CD8-positive, alpha-beta memory T cell (primary cell): ENCODE measurements at regions not wholly inside any gene's neighbourhood (a gene's known extent, or its start where the extent isn't known, plus 50 kb on each side); places are given as distances from the start of the nearest gene placed in this dataset.

Experiments
- CTCF ChIA-PET: fragments of 350-600 bp; sonication (Branson Sonifier 250); formaldehyde crosslinking; loops from one replicate; lab custom pipeline; 2021; ENCODE audit warnings: antibody characterized with exemption; lab: Charles Lee
- POLR2A ChIA-PET: fragments of 350-600 bp; sonication (Branson Sonifier 250); formaldehyde crosslinking; loops from one replicate; lab custom pipeline; 2021; ENCODE audit warnings: antibody characterized with exemption; lab: Charles Lee
- DNase-seq, 5 donors: peaks; one replicate each; pipeline versions ENCODE4 v3.0.0 to v3.0.0-alpha.2; 2020 to 2022; ENCODE audit warnings: mixed read lengths in 1 of 5
- H3K27ac ChIP-seq: one replicate; pipeline ENCODE4 v1.7.0; 2013; ENCODE audit warnings: low read depth, mild to moderate bottlenecking, low read length, moderate library complexity
- H3K27me3 ChIP-seq: 2 replicates; pipeline ENCODE4 v1.7.0; 2013; ENCODE audit warnings: low read length, mild to moderate bottlenecking; ENCODE audit not compliant: insufficient read depth, poor library complexity, severe bottlenecking
- H3K36me3 ChIP-seq: 2 replicates; pipeline ENCODE4 v1.7.0; 2013; ENCODE audit warnings: mild to moderate bottlenecking, low read length, moderate library complexity; ENCODE audit not compliant: insufficient read depth
- H3K4me1 ChIP-seq: 2 replicates; pipeline ENCODE4 v1.7.0; 2013; ENCODE audit warnings: mild to moderate bottlenecking, low read length, moderate library complexity; ENCODE audit not compliant: insufficient read depth
- H3K4me3 ChIP-seq: 2 replicates; pipeline ENCODE4 v1.7.0; 2013; ENCODE audit warnings: mild to moderate bottlenecking, low read length
- H3K9me3 ChIP-seq: 2 replicates; pipeline ENCODE4 v1.7.0; 2013; ENCODE audit warnings: mild to moderate bottlenecking, low read length
- H3K27ac Mint-ChIP-seq, 8 donors: one replicate each; pipeline ENCODE4 v1.8.0; 2020 to 2021; ENCODE audit warnings: mixed read lengths in 8 of 8, mild to moderate bottlenecking in 6 of 8, inconsistent platforms in 3 of 8, moderate library complexity in 3 of 8
- H3K27me3 Mint-ChIP-seq, 2 donors: one replicate each; pipeline ENCODE4 v1.8.0; 2020 to 2021; ENCODE audit warnings: mixed read lengths in 2 of 2, mild to moderate bottlenecking in 1 of 2, moderate library complexity in 1 of 2
- H3K36me3 Mint-ChIP-seq, 3 donors: one replicate each; pipeline ENCODE4 v1.8.0; 2020 to 2021; ENCODE audit warnings: mixed read lengths in 3 of 3, inconsistent platforms in 1 of 3, mild to moderate bottlenecking in 1 of 3
- H3K4me1 Mint-ChIP-seq, 3 donors: one replicate each; pipeline ENCODE4 v1.8.0; 2020 to 2021; ENCODE audit warnings: mixed read lengths in 3 of 3, inconsistent platforms in 1 of 3, mild to moderate bottlenecking in 1 of 3
- H3K4me3 Mint-ChIP-seq, 7 donors: one replicate each; pipeline ENCODE4 v1.8.0; 2020 to 2021; ENCODE audit warnings: mixed read lengths in 7 of 7, mild to moderate bottlenecking in 6 of 7, moderate library complexity in 4 of 7, inconsistent platforms in 2 of 7
- H3K9me3 Mint-ChIP-seq, 5 donors: one replicate each; pipeline ENCODE4 v1.8.0; 2020 to 2022; ENCODE audit warnings: mixed read lengths in 5 of 5, mild to moderate bottlenecking in 3 of 5, moderate library complexity in 2 of 5, inconsistent platforms in 1 of 5

DNA sequence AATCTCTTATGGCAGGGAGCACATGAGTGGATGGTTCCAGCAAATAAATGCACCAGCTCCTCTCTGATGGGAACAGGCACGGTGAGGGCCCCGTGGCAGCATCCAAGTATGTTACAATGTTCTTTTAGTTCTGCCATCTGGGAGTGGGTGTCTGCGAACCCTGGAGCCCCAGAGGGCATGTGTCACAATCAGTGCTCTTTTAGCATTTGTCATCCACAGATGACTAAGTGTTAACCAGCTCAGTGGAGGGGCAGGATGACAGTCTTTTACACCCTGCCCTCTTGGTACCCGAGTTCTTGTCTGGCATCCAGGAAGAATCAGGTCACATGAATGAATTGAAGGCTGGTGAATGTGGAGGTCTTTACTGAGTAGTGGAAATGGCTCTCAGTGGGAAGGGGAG lies 560.4 kb upstream of the FLRT2 start:
- Histone ChIP-seq H3K4me1 (no peaks in the 10 kb centered on the region), H3K27ac (no peak overlapping the region), H3K27me3 (no peaks in the 10 kb centered on the region), H3K4me3 (no peak overlapping the region), H3K36me3 (no peaks in the 10 kb centered on the region), H3K9me3 (no peaks in the 10 kb centered on the region)
- Mint-ChIP-seq H3K4me1 (no peaks in the 10 kb centered on the region), H3K36me3 (no peaks in the 10 kb centered on the region), H3K27me3 (no peaks in the 10 kb centered on the region), H3K27ac (no peak overlapping the region), H3K9me3 (peaks cover 7 to 43% (median 14%) of the 10 kb centered on the region in 5 donors), H3K4me3 (no peak overlapping the region)
- no peak for DNase-seq
- ChIA-PET POLR2A (no interaction called here), CTCF (no interaction called here)

DNA sequence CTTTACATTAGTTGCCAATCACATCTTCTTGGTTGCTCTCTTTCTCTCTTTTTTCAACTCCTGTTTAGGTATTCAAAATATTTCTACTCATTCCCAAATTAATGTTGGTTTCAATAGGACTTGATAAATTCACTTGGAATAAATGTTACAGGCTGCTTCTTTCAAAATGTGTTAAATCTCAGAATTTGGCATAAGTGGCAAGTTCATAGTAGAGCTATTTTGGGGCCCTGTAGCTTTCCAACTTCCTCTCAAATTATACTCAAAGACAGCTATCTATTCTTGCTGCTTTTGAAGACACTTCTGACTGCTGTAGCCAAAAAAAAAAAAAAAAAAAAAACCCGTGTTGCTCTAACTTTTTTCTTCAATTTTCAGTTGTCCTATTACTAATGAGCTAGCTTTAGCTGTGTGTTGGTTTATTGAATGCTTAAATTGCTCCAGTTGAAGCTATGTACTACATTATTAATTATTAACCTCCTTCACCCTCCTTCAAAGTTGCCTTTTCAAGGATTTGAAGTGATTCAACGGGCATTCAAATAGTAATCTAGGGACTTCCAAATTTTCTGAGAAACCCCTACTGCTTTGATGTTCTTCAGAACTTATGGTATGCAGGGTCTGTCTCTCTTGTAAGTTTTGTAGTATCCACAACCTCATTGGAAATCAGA lies 554.6 kb upstream of the FLRT2 start:
- H3K4me1 Mint-ChIP-seq = no peaks in the 10 kb centered on the region
- no peak overlapping the region for H3K4me3 Mint-ChIP-seq
- no peaks in the 10 kb centered on the region for H3K36me3 Mint-ChIP-seq
- ChIA-PET CTCF (no interaction called here), POLR2A (no interaction called here)
- peaks cover 0 to 32% (median 9%) of the 10 kb centered on the region in 5 donors for H3K9me3 Mint-ChIP-seq
- DNase-seq = no peak
- Histone ChIP-seq H3K4me3 (no peak overlapping the region), H3K27me3 (no peaks in the 10 kb centered on the region), H3K27ac (no peak overlapping the region), H3K36me3 (no peaks in the 10 kb centered on the region), H3K9me3 (no peaks in the 10 kb centered on the region), H3K4me1 (no peaks in the 10 kb centered on the region)
- H3K27ac Mint-ChIP-seq = no peak overlapping the region
- no peaks in the 10 kb centered on the region for H3K27me3 Mint-ChIP-seq

DNA sequence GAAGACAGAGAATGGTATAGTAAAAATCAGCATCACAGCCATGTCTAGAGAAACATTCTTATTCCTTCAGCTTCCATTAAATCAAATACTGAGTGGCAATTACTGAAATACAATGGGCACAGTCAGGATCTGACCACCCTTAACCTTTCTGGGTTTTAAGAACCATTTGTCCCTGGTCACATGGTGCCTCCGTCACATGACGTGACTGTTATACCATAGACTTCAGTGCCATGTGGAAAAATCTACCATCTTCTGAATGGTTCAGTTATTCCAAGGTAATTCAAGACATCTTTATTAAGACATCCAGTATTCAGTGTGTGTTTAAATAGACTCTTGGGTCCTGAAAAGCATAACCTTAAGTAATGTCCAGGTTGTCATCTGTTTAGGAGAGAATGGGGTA lies 553.1 kb upstream of the FLRT2 start:
- no peaks in the 10 kb centered on the region for H3K27me3 ChIP-seq
- Mint-ChIP-seq H3K4me3 (no peak overlapping the region), H3K9me3 (peaks cover 0 to 31% (median 10%) of the 10 kb centered on the region in 5 donors), H3K27ac (no peak overlapping the region), H3K4me1 (no peaks in the 10 kb centered on the region), H3K27me3 (no peaks in the 10 kb centered on the region), H3K36me3 (no peaks in the 10 kb centered on the region)
- CTCF ChIA-PET = no interaction called here
- POLR2A ChIA-PET = no interaction called here
- no peaks in the 10 kb centered on the region for H3K4me1 ChIP-seq
- H3K9me3 ChIP-seq = no peaks in the 10 kb centered on the region
- no peak for DNase-seq
- H3K36me3 ChIP-seq = no peaks in the 10 kb centered on the region
- no peak overlapping the region for H3K27ac ChIP-seq
- no peak overlapping the region for H3K4me3 ChIP-seq

DNA sequence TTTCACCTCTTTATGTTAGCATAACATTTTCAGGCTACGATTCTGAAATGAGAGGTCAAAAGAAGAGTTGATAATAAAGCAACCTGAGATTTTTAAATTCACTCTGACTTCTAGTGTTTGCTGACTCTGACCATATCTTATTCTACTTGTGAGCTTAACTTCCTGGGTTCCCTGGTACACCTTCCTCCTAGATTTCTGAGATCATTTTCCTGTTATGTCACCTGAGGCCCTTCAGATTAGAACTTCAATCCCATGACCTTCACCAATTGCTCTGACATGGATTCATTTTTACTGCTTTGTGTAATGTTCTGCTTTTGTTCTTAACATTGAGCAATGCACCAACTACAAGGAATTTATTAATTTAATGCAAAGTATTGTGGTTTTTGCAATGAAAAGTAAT lies 542.9 kb upstream of the FLRT2 start:
- Histone ChIP-seq H3K36me3 (no peaks in the 10 kb centered on the region), H3K4me1 (no peaks in the 10 kb centered on the region), H3K27me3 (no peaks in the 10 kb centered on the region), H3K27ac (no peak overlapping the region), H3K4me3 (no peak overlapping the region), H3K9me3 (no peaks in the 10 kb centered on the region)
- H3K4me1 Mint-ChIP-seq = no peaks in the 10 kb centered on the region
- H3K27me3 Mint-ChIP-seq = no peaks in the 10 kb centered on the region
- no peak for DNase-seq
- no peaks in the 10 kb centered on the region for H3K36me3 Mint-ChIP-seq
- peaks cover 2 to 32% (median 9%) of the 10 kb centered on the region in 5 donors for H3K9me3 Mint-ChIP-seq
- POLR2A ChIA-PET = no interaction called here
- H3K4me3 Mint-ChIP-seq = no peak overlapping the region
- H3K27ac Mint-ChIP-seq = no peak overlapping the region
- CTCF ChIA-PET = no interaction called here

DNA sequence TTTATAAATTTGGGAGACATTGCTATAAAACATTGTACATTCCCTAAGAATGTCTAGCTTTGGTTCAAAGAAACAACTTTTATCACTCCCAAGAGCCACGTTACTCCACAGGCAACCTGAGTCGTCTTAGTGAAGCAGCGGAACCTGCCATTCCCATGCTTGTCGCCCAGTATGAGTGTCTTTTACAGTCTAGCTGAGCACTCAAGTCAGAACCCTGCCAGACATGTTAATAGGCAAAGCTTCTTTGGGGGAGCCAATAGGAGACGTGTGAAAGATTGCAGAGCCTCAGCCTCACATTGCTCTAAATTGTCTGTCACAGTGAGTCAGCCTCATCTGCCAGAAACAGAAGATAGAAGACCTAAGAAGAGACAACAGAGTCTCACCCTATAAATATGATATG lies 541.6 kb upstream of the FLRT2 start:
- DNase-seq = no peak
- Histone ChIP-seq H3K4me1 (no peaks in the 10 kb centered on the region), H3K27me3 (no peaks in the 10 kb centered on the region), H3K4me3 (no peak overlapping the region), H3K9me3 (no peaks in the 10 kb centered on the region), H3K36me3 (no peaks in the 10 kb centered on the region), H3K27ac (no peak overlapping the region)
- ChIA-PET CTCF (no interaction called here), POLR2A (no interaction called here)
- H3K4me1 Mint-ChIP-seq = no peaks in the 10 kb centered on the region
- no peak overlapping the region for H3K4me3 Mint-ChIP-seq
- H3K27ac Mint-ChIP-seq = no peak overlapping the region
- H3K36me3 Mint-ChIP-seq = no peaks in the 10 kb centered on the region
- H3K27me3 Mint-ChIP-seq = no peaks in the 10 kb centered on the region
- peaks cover 0 to 27% (median 8%) of the 10 kb centered on the region in 5 donors for H3K9me3 Mint-ChIP-seq

DNA sequence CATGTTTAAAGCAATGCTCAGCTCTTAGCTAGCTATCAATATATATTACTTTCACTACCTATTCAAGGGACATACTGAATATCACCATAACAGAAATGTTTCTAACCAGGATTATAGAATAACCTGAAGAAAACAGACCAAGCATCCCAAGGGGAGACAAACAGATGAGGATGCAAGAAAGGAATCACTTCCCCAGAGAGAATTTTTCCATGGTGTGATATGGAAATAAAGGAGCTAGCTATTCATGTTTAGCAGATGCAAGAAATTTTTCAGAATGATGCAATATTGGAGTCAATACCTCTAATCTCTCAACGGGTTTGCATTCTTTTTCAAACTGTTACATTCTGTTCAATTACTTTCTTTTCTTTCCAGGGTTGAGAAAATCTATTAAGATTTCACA lies 538.9 kb upstream of the FLRT2 start:
- no peaks in the 10 kb centered on the region for H3K27me3 ChIP-seq
- CTCF ChIA-PET = no interaction called here
- H3K4me3 Mint-ChIP-seq = no peak overlapping the region
- H3K9me3 ChIP-seq = no peaks in the 10 kb centered on the region
- no peak overlapping the region for H3K4me3 ChIP-seq
- peaks cover 0 to 25% (median 2%) of the 10 kb centered on the region in 5 donors for H3K9me3 Mint-ChIP-seq
- no peaks in the 10 kb centered on the region for H3K4me1 ChIP-seq
- no peaks in the 10 kb centered on the region for H3K36me3 ChIP-seq
- POLR2A ChIA-PET = no interaction called here
- H3K4me1 Mint-ChIP-seq = no peaks in the 10 kb centered on the region
- no peaks in the 10 kb centered on the region for H3K27me3 Mint-ChIP-seq
- H3K27ac Mint-ChIP-seq = no peak overlapping the region
- no peak overlapping the region for H3K27ac ChIP-seq
- DNase-seq = no peak
- H3K36me3 Mint-ChIP-seq = no peaks in the 10 kb centered on the region

DNA sequence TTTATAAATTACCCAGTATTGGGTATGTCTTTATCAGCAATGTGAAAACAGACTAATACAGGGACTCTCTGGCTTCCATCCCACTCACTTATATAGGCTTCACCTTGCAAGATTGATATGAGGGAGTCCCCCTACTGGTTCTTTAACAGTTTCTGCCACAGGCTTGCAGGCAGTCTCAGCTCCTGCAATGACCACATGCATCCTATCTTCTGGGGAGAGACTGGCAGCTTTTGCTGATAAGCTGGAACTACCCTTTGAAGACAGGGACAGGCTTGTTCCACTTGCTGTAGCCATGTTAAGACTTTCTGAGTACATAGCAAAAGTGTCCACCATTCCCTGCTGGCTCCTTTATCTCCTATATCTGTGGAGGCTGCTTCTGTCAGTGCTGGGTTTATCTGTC lies 531.7 kb upstream of the FLRT2 start:
- Mint-ChIP-seq H3K27ac (no peak overlapping the region), H3K4me3 (no peak overlapping the region), H3K36me3 (no peaks in the 10 kb centered on the region), H3K9me3 (peaks cover under 1 to 16% (median 5%) of the 10 kb centered on the region in 5 donors), H3K4me1 (no peaks in the 10 kb centered on the region), H3K27me3 (no peaks in the 10 kb centered on the region)
- Histone ChIP-seq H3K36me3 (no peaks in the 10 kb centered on the region), H3K4me3 (no peak overlapping the region), H3K9me3 (no peaks in the 10 kb centered on the region), H3K27me3 (no peaks in the 10 kb centered on the region), H3K4me1 (no peaks in the 10 kb centered on the region), H3K27ac (no peak overlapping the region)
- ChIA-PET POLR2A (no interaction called here), CTCF (no interaction called here)
- no peak for DNase-seq

DNA sequence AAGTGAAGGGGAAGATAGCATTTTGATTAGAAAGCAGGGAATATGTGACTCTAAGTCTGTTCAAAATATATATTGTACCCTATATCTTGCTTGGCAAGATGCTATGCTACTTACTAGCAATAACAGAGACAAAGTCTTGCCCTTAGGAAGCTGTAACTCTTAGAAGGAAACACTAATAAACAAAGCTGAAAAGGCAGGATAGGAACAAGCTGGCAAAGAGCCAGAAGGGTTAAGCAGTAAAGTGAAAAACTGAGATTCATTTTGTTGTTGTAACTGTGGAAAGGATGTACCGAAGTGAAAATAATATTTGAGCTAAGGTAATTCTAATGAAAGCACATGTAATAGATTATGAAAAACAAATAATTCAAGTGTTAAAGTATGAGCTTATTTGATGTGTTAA lies 527.1 kb upstream of the FLRT2 start:
- Mint-ChIP-seq H3K4me3 (no peak overlapping the region), H3K36me3 (no peaks in the 10 kb centered on the region), H3K27me3 (no peaks in the 10 kb centered on the region), H3K9me3 (peaks cover 2 to 23% (median 15%) of the 10 kb centered on the region in 5 donors), H3K4me1 (no peaks in the 10 kb centered on the region), H3K27ac (no peak overlapping the region)
- Histone ChIP-seq H3K4me1 (no peaks in the 10 kb centered on the region), H3K9me3 (no peaks in the 10 kb centered on the region), H3K27ac (no peak overlapping the region), H3K4me3 (no peak overlapping the region), H3K36me3 (no peaks in the 10 kb centered on the region), H3K27me3 (no peaks in the 10 kb centered on the region)
- POLR2A ChIA-PET = no interaction called here
- CTCF ChIA-PET = no interaction called here
- no peak for DNase-seq
